ENCODE measurements at regions not wholly inside any gene's neighbourhood (a gene's known extent, or its start where the extent isn't known, plus 50 kb on each side); places are given as distances from the start of the nearest gene placed in this dataset.
A peak's percentile ranks its signal among the peaks of the same experiment; 100 is the strongest.

DNA sequence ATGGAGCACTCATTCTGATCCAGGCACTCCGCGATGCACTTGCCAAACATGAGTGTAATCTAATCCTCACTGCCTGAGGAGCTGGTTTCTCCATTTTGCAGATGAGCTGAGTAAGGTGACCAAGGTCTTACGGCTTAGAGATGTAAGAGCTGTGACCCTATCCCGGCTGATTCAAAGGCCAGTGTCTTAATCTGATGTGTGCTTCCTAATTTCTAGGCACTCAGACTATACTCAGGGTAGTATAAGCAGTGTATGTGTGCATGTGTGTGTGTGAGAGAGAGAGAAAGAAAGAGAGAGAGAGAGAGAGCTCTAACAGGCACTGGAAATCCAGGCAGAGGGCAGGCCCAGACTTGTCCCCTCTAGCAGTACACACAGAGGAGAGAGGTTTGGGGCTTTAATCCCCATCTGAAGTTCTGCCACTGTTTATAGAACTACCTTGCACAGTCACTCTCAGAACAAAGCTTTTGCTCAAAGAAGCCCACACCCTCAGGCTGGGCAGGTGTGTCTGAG lies 188.2 kb downstream of the ZBTB18 start (continued):
- TF ChIP-seq, protein P1, sequence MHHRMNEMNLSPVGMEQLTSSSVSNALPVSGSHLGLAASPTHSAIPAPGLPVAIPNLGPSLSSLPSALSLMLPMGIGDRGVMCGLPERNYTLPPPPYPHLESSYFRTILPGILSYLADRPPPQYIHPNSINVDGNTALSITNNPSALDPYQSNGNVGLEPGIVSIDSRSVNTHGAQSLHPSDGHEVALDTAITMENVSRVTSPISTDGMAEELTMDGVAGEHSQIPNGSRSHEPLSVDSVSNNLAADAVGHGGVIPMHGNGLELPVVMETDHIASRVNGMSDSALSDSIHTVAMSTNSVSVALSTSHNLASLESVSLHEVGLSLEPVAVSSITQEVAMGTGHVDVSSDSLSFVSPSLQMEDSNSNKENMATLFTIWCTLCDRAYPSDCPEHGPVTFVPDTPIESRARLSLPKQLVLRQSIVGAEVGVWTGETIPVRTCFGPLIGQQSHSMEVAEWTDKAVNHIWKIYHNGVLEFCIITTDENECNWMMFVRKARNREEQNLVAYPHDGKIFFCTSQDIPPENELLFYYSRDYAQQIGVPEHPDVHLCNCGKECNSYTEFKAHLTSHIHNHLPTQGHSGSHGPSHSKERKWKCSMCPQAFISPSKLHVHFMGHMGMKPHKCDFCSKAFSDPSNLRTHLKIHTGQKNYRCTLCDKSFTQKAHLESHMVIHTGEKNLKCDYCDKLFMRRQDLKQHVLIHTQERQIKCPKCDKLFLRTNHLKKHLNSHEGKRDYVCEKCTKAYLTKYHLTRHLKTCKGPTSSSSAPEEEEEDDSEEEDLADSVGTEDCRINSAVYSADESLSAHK (tag by site-specific recombination; IDR thresholded peaks at IDR 0.05): no peak
- TF ChIP-seq, protein P2, sequence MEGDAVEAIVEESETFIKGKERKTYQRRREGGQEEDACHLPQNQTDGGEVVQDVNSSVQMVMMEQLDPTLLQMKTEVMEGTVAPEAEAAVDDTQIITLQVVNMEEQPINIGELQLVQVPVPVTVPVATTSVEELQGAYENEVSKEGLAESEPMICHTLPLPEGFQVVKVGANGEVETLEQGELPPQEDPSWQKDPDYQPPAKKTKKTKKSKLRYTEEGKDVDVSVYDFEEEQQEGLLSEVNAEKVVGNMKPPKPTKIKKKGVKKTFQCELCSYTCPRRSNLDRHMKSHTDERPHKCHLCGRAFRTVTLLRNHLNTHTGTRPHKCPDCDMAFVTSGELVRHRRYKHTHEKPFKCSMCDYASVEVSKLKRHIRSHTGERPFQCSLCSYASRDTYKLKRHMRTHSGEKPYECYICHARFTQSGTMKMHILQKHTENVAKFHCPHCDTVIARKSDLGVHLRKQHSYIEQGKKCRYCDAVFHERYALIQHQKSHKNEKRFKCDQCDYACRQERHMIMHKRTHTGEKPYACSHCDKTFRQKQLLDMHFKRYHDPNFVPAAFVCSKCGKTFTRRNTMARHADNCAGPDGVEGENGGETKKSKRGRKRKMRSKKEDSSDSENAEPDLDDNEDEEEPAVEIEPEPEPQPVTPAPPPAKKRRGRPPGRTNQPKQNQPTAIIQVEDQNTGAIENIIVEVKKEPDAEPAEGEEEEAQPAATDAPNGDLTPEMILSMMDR (tag by site-specific recombination; IDR thresholded peaks at IDR 0.05): no peak
- TF ChIP-seq, protein P3, sequence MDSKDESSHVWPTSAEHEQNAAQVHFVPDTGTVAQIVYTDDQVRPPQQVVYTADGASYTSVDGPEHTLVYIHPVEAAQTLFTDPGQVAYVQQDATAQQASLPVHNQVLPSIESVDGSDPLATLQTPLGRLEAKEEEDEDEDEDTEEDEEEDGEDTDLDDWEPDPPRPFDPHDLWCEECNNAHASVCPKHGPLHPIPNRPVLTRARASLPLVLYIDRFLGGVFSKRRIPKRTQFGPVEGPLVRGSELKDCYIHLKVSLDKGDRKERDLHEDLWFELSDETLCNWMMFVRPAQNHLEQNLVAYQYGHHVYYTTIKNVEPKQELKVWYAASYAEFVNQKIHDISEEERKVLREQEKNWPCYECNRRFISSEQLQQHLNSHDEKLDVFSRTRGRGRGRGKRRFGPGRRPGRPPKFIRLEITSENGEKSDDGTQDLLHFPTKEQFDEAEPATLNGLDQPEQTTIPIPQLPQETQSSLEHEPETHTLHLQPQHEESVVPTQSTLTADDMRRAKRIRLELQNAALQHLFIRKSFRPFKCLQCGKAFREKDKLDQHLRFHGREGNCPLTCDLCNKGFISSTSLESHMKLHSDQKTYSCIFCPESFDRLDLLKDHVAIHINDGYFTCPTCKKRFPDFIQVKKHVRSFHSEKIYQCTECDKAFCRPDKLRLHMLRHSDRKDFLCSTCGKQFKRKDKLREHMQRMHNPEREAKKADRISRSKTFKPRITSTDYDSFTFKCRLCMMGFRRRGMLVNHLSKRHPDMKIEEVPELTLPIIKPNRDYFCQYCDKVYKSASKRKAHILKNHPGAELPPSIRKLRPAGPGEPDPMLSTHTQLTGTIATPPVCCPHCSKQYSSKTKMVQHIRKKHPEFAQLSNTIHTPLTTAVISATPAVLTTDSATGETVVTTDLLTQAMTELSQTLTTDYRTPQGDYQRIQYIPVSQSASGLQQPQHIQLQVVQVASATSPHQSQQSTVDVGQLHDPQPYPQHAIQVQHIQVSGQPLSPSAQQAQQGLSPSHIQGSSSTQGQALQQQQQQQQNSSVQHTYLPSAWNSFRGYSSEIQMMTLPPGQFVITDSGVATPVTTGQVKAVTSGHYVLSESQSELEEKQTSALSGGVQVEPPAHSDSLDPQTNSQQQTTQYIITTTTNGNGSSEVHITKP (tag by site-specific recombination; IDR thresholded peaks at IDR 0.05): peak; percentile 41; the same call in 1 of the 2 replicates
- TF ChIP-seq ZNF621 (tag by site-specific recombination; IDR thresholded peaks at IDR 0.05): no peak
- TF ChIP-seq ZNF169 (tag by site-specific recombination; IDR thresholded peaks at IDR 0.05): no peak
- peak; percentile 73; the same call in 1 of the 2 replicates for TF ChIP-seq ZNF221 (tag by site-specific recombination; IDR thresholded peaks at IDR 0.05; ENCODE audit: borderline replicate concordance)
- no peak for TF ChIP-seq ZNF48 (tag by site-specific recombination; IDR thresholded peaks at IDR 0.05)
- TF ChIP-seq ZNF354C (tag by site-specific recombination; IDR thresholded peaks at IDR 0.05; ENCODE audit: borderline replicate concordance, low read depth): no peak
- TF ChIP-seq ZNF138 (tag by site-specific recombination; IDR thresholded peaks at IDR 0.05; ENCODE audit: borderline replicate concordance): no peak
- TF ChIP-seq, protein P4, sequence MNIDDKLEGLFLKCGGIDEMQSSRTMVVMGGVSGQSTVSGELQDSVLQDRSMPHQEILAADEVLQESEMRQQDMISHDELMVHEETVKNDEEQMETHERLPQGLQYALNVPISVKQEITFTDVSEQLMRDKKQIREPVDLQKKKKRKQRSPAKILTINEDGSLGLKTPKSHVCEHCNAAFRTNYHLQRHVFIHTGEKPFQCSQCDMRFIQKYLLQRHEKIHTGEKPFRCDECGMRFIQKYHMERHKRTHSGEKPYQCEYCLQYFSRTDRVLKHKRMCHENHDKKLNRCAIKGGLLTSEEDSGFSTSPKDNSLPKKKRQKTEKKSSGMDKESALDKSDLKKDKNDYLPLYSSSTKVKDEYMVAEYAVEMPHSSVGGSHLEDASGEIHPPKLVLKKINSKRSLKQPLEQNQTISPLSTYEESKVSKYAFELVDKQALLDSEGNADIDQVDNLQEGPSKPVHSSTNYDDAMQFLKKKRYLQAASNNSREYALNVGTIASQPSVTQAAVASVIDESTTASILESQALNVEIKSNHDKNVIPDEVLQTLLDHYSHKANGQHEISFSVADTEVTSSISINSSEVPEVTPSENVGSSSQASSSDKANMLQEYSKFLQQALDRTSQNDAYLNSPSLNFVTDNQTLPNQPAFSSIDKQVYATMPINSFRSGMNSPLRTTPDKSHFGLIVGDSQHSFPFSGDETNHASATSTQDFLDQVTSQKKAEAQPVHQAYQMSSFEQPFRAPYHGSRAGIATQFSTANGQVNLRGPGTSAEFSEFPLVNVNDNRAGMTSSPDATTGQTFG (tag by site-specific recombination; IDR thresholded peaks at IDR 0.05; ENCODE audit: borderline replicate concordance): no peak
- TF ChIP-seq, protein P5, sequence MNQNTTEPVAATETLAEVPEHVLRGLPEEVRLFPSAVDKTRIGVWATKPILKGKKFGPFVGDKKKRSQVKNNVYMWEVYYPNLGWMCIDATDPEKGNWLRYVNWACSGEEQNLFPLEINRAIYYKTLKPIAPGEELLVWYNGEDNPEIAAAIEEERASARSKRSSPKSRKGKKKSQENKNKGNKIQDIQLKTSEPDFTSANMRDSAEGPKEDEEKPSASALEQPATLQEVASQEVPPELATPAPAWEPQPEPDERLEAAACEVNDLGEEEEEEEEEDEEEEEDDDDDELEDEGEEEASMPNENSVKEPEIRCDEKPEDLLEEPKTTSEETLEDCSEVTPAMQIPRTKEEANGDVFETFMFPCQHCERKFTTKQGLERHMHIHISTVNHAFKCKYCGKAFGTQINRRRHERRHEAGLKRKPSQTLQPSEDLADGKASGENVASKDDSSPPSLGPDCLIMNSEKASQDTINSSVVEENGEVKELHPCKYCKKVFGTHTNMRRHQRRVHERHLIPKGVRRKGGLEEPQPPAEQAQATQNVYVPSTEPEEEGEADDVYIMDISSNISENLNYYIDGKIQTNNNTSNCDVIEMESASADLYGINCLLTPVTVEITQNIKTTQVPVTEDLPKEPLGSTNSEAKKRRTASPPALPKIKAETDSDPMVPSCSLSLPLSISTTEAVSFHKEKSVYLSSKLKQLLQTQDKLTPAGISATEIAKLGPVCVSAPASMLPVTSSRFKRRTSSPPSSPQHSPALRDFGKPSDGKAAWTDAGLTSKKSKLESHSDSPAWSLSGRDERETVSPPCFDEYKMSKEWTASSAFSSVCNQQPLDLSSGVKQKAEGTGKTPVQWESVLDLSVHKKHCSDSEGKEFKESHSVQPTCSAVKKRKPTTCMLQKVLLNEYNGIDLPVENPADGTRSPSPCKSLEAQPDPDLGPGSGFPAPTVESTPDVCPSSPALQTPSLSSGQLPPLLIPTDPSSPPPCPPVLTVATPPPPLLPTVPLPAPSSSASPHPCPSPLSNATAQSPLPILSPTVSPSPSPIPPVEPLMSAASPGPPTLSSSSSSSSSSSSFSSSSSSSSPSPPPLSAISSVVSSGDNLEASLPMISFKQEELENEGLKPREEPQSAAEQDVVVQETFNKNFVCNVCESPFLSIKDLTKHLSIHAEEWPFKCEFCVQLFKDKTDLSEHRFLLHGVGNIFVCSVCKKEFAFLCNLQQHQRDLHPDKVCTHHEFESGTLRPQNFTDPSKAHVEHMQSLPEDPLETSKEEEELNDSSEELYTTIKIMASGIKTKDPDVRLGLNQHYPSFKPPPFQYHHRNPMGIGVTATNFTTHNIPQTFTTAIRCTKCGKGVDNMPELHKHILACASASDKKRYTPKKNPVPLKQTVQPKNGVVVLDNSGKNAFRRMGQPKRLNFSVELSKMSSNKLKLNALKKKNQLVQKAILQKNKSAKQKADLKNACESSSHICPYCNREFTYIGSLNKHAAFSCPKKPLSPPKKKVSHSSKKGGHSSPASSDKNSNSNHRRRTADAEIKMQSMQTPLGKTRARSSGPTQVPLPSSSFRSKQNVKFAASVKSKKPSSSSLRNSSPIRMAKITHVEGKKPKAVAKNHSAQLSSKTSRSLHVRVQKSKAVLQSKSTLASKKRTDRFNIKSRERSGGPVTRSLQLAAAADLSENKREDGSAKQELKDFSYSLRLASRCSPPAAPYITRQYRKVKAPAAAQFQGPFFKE (tag by site-specific recombination; IDR thresholded peaks at IDR 0.05; ENCODE audit: borderline replicate concordance): no peak
- TF ChIP-seq, protein P6, sequence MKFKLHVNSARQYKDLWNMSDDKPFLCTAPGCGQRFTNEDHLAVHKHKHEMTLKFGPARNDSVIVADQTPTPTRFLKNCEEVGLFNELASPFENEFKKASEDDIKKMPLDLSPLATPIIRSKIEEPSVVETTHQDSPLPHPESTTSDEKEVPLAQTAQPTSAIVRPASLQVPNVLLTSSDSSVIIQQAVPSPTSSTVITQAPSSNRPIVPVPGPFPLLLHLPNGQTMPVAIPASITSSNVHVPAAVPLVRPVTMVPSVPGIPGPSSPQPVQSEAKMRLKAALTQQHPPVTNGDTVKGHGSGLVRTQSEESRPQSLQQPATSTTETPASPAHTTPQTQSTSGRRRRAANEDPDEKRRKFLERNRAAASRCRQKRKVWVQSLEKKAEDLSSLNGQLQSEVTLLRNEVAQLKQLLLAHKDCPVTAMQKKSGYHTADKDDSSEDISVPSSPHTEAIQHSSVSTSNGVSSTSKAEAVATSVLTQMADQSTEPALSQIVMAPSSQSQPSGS (tag by site-specific recombination; IDR thresholded peaks at IDR 0.05; ENCODE audit: low read depth): no peak
- TF ChIP-seq ZNF146 (tag by site-specific recombination; IDR thresholded peaks at IDR 0.05): no peak
- TF ChIP-seq, protein P7, sequence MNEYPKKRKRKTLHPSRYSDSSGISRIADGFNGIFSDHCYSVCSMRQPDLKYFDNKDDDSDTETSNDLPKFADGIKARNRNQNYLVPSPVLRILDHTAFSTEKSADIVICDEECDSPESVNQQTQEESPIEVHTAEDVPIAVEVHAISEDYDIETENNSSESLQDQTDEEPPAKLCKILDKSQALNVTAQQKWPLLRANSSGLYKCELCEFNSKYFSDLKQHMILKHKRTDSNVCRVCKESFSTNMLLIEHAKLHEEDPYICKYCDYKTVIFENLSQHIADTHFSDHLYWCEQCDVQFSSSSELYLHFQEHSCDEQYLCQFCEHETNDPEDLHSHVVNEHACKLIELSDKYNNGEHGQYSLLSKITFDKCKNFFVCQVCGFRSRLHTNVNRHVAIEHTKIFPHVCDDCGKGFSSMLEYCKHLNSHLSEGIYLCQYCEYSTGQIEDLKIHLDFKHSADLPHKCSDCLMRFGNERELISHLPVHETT (tag by site-specific recombination; IDR thresholded peaks at IDR 0.05): no peak
- peak; percentile 86; the same call in 1 of the 2 replicates for TF ChIP-seq ZNF561 (tag by site-specific recombination; IDR thresholded peaks at IDR 0.05; ENCODE audit: borderline replicate concordance)
- no peak for TF ChIP-seq ZNF830 (tag by site-specific recombination; IDR thresholded peaks at IDR 0.05; ENCODE audit: low read depth)
- TF ChIP-seq ZNF560 (tag by site-specific recombination; IDR thresholded peaks at IDR 0.05; ENCODE audit: borderline replicate concordance): no peak
